ENCODE measurements at regions not wholly inside any gene's neighbourhood (a gene's known extent, or its start where the extent isn't known, plus 50 kb on each side); places are given as distances from the start of the nearest gene placed in this dataset.

- TF ChIP-seq CTCF (conservative IDR thresholded peaks at IDR 0.05; ENCODE audit: low read depth): no peak
- POLR2A ChIA-PET (ENCODE audit: low non-redundant PET): no interaction called here
- H3K27ac ChIP-seq: no peak overlapping the region
- DNase-seq (ENCODE audit: low spot score): no peak
- CTCF ChIA-PET: interaction anchor here (0.6 kb wide), 1 partner anchor 17 kb away, joined by 3 read pairs; no protein-coding TSS in a partner anchor
These were observed 93.9 kb downstream of the DUSP6 start for GRCh38 chr12:89258240-89258969.

GRCh38 chr12:89257340-89257739 is 95.0 kb downstream of the DUSP6 start:
- ChIA-PET CTCF (no interaction called here), POLR2A (ENCODE audit: low non-redundant PET) (no interaction called here)
- no peak overlapping the region for H3K27ac ChIP-seq
- TF ChIP-seq CTCF (conservative IDR thresholded peaks at IDR 0.05; ENCODE audit: low read depth): no peak
- no peak for DNase-seq (ENCODE audit: low spot score)

GRCh38 chr12:89256060-89256459 is 96.2 kb downstream of the DUSP6 start:
- POLR2A ChIA-PET (ENCODE audit: low non-redundant PET): no interaction called here
- H3K27ac ChIP-seq: no peak overlapping the region
- no peak for TF ChIP-seq CTCF (conservative IDR thresholded peaks at IDR 0.05; ENCODE audit: low read depth)
- no peak for DNase-seq (ENCODE audit: low spot score)
- CTCF ChIA-PET: interaction anchor here (0.6 kb wide), 1 partner anchor 239 kb away, joined by 3 read pairs; no protein-coding TSS in a partner anchor

- POLR2A ChIA-PET (ENCODE audit: low non-redundant PET): no interaction called here
- no peak overlapping the region for H3K27ac ChIP-seq
- CTCF ChIA-PET: no interaction called here
These were observed 98.8 kb downstream of the DUSP6 start for GRCh38 chr12:89253488-89253887.

GRCh38 chr12:89252284-89252683 is 100.0 kb downstream of the DUSP6 start:
- CTCF ChIA-PET: no interaction called here
- POLR2A ChIA-PET (ENCODE audit: low non-redundant PET): no interaction called here
- DNase-seq (ENCODE audit: low spot score): no peak
- no peak for TF ChIP-seq CTCF (conservative IDR thresholded peaks at IDR 0.05; ENCODE audit: low read depth)
- no peak overlapping the region for H3K27ac ChIP-seq

More at GRCh38 chr12:89253488-89253887, 98.8 kb downstream of the DUSP6 start:
- no peak for TF ChIP-seq CTCF (conservative IDR thresholded peaks at IDR 0.05; ENCODE audit: low read depth)
- no peak for DNase-seq (ENCODE audit: low spot score)

GRCh38 chr12:89251342-89252271 is 100.7 kb downstream of the DUSP6 start:
- TF ChIP-seq CTCF (conservative IDR thresholded peaks at IDR 0.05; ENCODE audit: low read depth): no peak
- POLR2A ChIA-PET (ENCODE audit: low non-redundant PET): no interaction called here
- CTCF ChIA-PET: interaction anchor here (0.6 kb wide), 2 partner anchors 156 to 1254 kb away, joined by 3 read pairs; no protein-coding TSS in a partner anchor
- H3K27ac ChIP-seq: no peak overlapping the region
- DNase-seq (ENCODE audit: low spot score): no peak
